Parathyroid adenoma (tissue), 2 donors: ENCODE measurements at regions not wholly inside any gene's neighbourhood (a gene's known extent, or its start where the extent isn't known, plus 50 kb on each side); places are given as distances from the start of the nearest gene placed in this dataset.

Experiments
- H2AFZ ChIP-seq: fragments of 300-600 bp; sonication (generic); one replicate; pipeline ENCODE4 v1.7.0; 2017; ENCODE audit warnings: antibody characterized with exemption, mild to moderate bottlenecking
- H3K27ac ChIP-seq: fragments of 300-600 bp; sonication (generic); one replicate; pipeline ENCODE4 v1.7.0; 2017
- H3K27me3 ChIP-seq: fragments of 300-600 bp; sonication (generic); one replicate; pipeline ENCODE4 v1.7.0; 2017; ENCODE audit warnings: low read length; ENCODE audit not compliant: control insufficient read depth, insufficient read depth
- H3K36me3 ChIP-seq: fragments of 300-600 bp; sonication (generic); one replicate; pipeline ENCODE4 v1.7.0; 2017; ENCODE audit warnings: low read length; ENCODE audit not compliant: control insufficient read depth, insufficient read depth
- H3K4me1 ChIP-seq: fragments of 300-600 bp; sonication (generic); one replicate; pipeline ENCODE4 v1.7.0; 2017; ENCODE audit warnings: control low read depth
- H3K4me2 ChIP-seq: fragments of 300-600 bp; sonication (generic); one replicate; pipeline ENCODE4 v1.7.0; 2017; ENCODE audit warnings: low read length
- H3K4me3 ChIP-seq: fragments of 300-600 bp; sonication (generic); one replicate; pipeline ENCODE4 v1.7.0; 2017; ENCODE audit warnings: low read depth, low read length
- H3K79me2 ChIP-seq: fragments of 300-600 bp; sonication (generic); one replicate; pipeline ENCODE4 v1.7.0; 2017; ENCODE audit warnings: control low read depth
- H3K9ac ChIP-seq: fragments of 300-600 bp; sonication (generic); one replicate; pipeline ENCODE4 v1.7.0; 2017; ENCODE audit warnings: mild to moderate bottlenecking
- H3K9me3 ChIP-seq: fragments of 300-600 bp; sonication (generic); one replicate; pipeline ENCODE4 v1.7.0; 2017; ENCODE audit warnings: low read length; ENCODE audit not compliant: control insufficient read depth
- CTCF ChIP-seq: fragments of 300-600 bp; sonication (generic); IDR thresholded peaks from one replicate; pipeline ENCODE4 v1.7.0; 2017; ENCODE audit warnings: antibody characterized with exemption, mild to moderate bottlenecking
- donor health status: primary hyperparathyroidism.

GRCh38 chr11:115599125-115599524 is 94.9 kb upstream of the CADM1 start:
- H3K27me3 ChIP-seq = no peaks in the 10 kb centered on the region
- no peaks in the 10 kb centered on the region for H3K79me2 ChIP-seq
- no peak overlapping the region for H3K27ac ChIP-seq
- H3K4me1 ChIP-seq = no peaks in the 10 kb centered on the region
- no peaks in the 10 kb centered on the region for H3K36me3 ChIP-seq
- no peak overlapping the region for H3K9ac ChIP-seq
- H3K4me3 ChIP-seq = no peak overlapping the region
- no peaks in the 10 kb centered on the region for H3K9me3 ChIP-seq
- no peak overlapping the region for H2AFZ ChIP-seq
- no peak overlapping the region for H3K4me2 ChIP-seq
- no peak for TF ChIP-seq CTCF

GRCh38 chr11:115598257-115598901 is 94.2 kb upstream of the CADM1 start:
- TF ChIP-seq CTCF = no peak
- Histone ChIP-seq H3K4me2 (no peak overlapping the region), H3K36me3 (no peaks in the 10 kb centered on the region), H3K9me3 (no peaks in the 10 kb centered on the region), H3K4me3 (no peak overlapping the region), H3K79me2 (no peaks in the 10 kb centered on the region), H2AFZ (no peak overlapping the region), H3K4me1 (no peaks in the 10 kb centered on the region), H3K27ac (no peak overlapping the region), H3K27me3 (no peaks in the 10 kb centered on the region), H3K9ac (no peak overlapping the region)

DNA sequence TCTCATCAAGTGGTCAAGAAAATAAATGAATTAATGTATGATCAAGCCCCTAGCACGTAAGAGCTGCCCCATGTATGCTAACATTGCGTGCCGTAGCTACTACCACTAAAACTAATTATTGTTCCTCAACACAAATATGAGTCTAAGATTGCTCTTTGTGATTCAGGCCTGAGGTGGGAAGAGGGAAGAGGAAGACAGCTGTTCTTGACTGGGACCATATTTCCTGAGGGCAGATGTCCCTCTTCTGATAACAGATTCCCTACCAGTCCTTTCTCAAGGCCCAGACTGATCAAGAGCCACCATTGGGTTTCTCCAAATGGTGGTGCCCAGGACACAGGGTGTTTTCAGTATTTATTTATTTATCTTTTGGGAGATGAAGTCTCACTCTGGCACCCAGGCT is 87.2 kb upstream of the CADM1 start:
- Histone ChIP-seq H3K79me2 (no peaks in the 10 kb centered on the region), H3K27me3 (no peaks in the 10 kb centered on the region), H2AFZ (no peak overlapping the region), H3K9me3 (no peaks in the 10 kb centered on the region), H3K4me1 (no peaks in the 10 kb centered on the region), H3K27ac (no peak overlapping the region), H3K9ac (no peak overlapping the region), H3K4me3 (no peak overlapping the region), H3K4me2 (no peak overlapping the region), H3K36me3 (no peaks in the 10 kb centered on the region)
- no peak for TF ChIP-seq CTCF

DNA sequence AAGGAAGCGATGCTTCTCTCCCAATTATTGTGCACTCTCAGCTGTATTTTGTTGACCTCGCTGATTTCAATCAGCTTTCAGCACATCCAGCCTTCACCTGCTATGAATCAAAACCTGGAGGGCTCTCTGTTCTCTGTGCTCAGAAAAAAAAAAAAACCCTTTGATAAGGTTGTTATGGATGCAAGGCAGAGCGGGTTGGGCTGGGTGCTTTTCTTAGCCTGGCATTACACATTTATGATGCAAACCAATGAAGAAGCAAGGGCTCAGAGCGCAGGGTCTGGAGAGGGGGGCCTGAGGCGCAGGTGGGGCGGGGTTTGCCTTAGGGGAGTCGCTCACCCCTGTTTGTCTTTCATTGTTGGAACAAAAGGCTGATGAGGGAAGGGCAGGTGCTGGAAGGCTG is 86.0 kb upstream of the CADM1 start:
- H3K9me3 ChIP-seq = no peaks in the 10 kb centered on the region
- no peaks in the 10 kb centered on the region for H3K4me1 ChIP-seq
- H3K9ac ChIP-seq = no peak overlapping the region
- H3K36me3 ChIP-seq = no peaks in the 10 kb centered on the region
- no peak overlapping the region for H3K27ac ChIP-seq
- H3K79me2 ChIP-seq = no peaks in the 10 kb centered on the region
- H3K27me3 ChIP-seq = no peaks in the 10 kb centered on the region
- no peak overlapping the region for H3K4me2 ChIP-seq
- H3K4me3 ChIP-seq = no peak overlapping the region
- TF ChIP-seq CTCF = no peak
- H2AFZ ChIP-seq = no peak overlapping the region

GRCh38 chr11:115587718-115588342 is 83.6 kb upstream of the CADM1 start:
- no peaks in the 10 kb centered on the region for H3K79me2 ChIP-seq
- no peak overlapping the region for H2AFZ ChIP-seq
- no peaks in the 10 kb centered on the region for H3K36me3 ChIP-seq
- no peaks in the 10 kb centered on the region for H3K9me3 ChIP-seq
- no peaks in the 10 kb centered on the region for H3K4me1 ChIP-seq
- H3K27ac ChIP-seq = no peak overlapping the region
- H3K4me3 ChIP-seq = no peak overlapping the region
- H3K4me2 ChIP-seq = no peak overlapping the region
- no peak overlapping the region for H3K9ac ChIP-seq
- no peaks in the 10 kb centered on the region for H3K27me3 ChIP-seq
- no peak for TF ChIP-seq CTCF
